GM12872 (cell line): ENCODE measurements at regions not wholly inside any gene's neighbourhood (a gene's known extent, or its start where the extent isn't known, plus 50 kb on each side); places are given as distances from the start of the nearest gene placed in this dataset.

Source experiments
- CTCF ChIP-seq: IDR thresholded peaks from 3 replicates; pipeline ENCODE4 v1.5.1; 2011; ENCODE audit warnings: low read depth, mild to moderate bottlenecking, low read length, moderate library complexity; ENCODE audit not compliant: insufficient read depth

GRCh38 chr15:81848701-81849100, 197.1 kb downstream of the MEX3B start:
- TF ChIP-seq CTCF: no peak

- TF ChIP-seq CTCF: no peak
Measured at GRCh38 chr15:81843757-81844407, 201.9 kb downstream of the MEX3B start.

GRCh38 chr15:81843226-81843625, 202.6 kb downstream of the MEX3B start:
- no peak for TF ChIP-seq CTCF

GRCh38 chr15:81839387-81839786, 206.4 kb downstream of the MEX3B start:
- no peak for TF ChIP-seq CTCF

- no peak for TF ChIP-seq CTCF
Measured at GRCh38 chr15:81835731-81836130, 210.1 kb downstream of the MEX3B start.

- no peak for TF ChIP-seq CTCF
Measured at GRCh38 chr15:81830520-81830919, 215.3 kb downstream of the MEX3B start.

GRCh38 chr15:81829918-81830317, 215.9 kb downstream of the MEX3B start:
- no peak for TF ChIP-seq CTCF
